SK-N-MC (cell line): ENCODE measurements at regions not wholly inside any gene's neighbourhood (a gene's known extent, or its start where the extent isn't known, plus 50 kb on each side); places are given as distances from the start of the nearest gene placed in this dataset.

Source experiments
- DNase-seq: peaks from one replicate; pipeline ENCODE4 v3.0.0-alpha.2; 2011; ENCODE audit warnings: low read depth, low spot score
- H3K27ac ChIP-seq: fragments of 200-600 bp; sonication (generic); 2 replicates; pipeline ENCODE4 v1.5.1; 2016; ENCODE audit warnings: mixed run types
- H3K36me3 ChIP-seq: fragments of 200-600 bp; sonication (generic); 2 replicates; pipeline ENCODE4 v1.6.1; 2017; ENCODE audit warnings: antibody characterized with exemption, low read length, mixed read lengths; ENCODE audit not compliant: insufficient read depth
- H3K4me3 ChIP-seq: fragments of 200-600 bp; sonication (generic); 2 replicates; pipeline ENCODE4 v1.5.1; 2016
- H3K9ac ChIP-seq: fragments of 200-600 bp; sonication (generic); 2 replicates; pipeline ENCODE4 v1.8.0; 2017; ENCODE audit warnings: mixed run types, mixed read lengths; ENCODE audit not compliant: insufficient read length
- H3K9me3 ChIP-seq: fragments of 200-600 bp; sonication (generic); 2 replicates; pipeline ENCODE4 v1.6.1; 2017; ENCODE audit warnings: low read depth, mild to moderate bottlenecking, antibody characterized with exemption, low read length, moderate library complexity, mixed read lengths
- EZH2 ChIP-seq: fragments of 200-600 bp; sonication (generic); IDR thresholded peaks from one replicate; pipeline ENCODE4 v1.6.1; 2017; ENCODE audit warnings: antibody characterized with exemption
- FOXP2 ChIP-seq: optimal IDR thresholded peaks from 2 replicates; pipeline ENCODE3; 2011; ENCODE audit warnings: mild to moderate bottlenecking, moderate library complexity; ENCODE audit not compliant: insufficient read depth; ENCODE audit errors: extremely low read length, control extremely low read depth
- POLR2AphosphoS5 ChIP-seq: IDR thresholded peaks from 2 replicates; pipeline ENCODE4 v1.6.1; 2012; ENCODE audit warnings: mild to moderate bottlenecking, low read depth, low read length, borderline replicate concordance

GRCh38 chr2:79294994-79295393 is 135.4 kb upstream of the REG3A start:
- Histone ChIP-seq H3K27ac (no peak overlapping the region), H3K9ac (no peak overlapping the region), H3K4me3 (no peak overlapping the region), H3K36me3 (no peaks in the 10 kb centered on the region), H3K9me3 (no peaks in the 10 kb centered on the region)
- no peak for DNase-seq
- TF ChIP-seq FOXP2 (no peak), POLR2AphosphoS5 (no peak), EZH2 (no peak)

DNA sequence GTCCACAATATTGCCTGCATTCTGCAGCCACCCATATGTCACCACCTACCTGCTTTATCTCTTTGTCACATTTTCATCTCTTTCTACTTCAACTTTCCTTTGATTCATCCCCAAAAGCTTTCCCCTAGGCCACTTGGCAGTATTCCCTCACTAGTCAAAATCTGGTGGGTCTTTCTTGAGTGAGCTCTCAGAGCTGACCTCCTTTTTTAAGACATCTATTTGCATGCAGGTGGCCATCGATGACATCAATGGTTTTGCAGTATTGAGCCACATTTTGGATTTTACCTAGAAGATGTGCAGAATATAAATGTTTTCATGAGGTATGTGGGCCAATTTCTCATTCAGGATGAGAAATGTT is 133.4 kb upstream of the REG3A start:
- no peak for DNase-seq
- TF ChIP-seq FOXP2 (no peak), EZH2 (no peak), POLR2AphosphoS5 (no peak)
- Histone ChIP-seq H3K4me3 (no peak overlapping the region), H3K9ac (no peak overlapping the region), H3K9me3 (no peaks in the 10 kb centered on the region), H3K27ac (no peak overlapping the region), H3K36me3 (no peaks in the 10 kb centered on the region)

DNA sequence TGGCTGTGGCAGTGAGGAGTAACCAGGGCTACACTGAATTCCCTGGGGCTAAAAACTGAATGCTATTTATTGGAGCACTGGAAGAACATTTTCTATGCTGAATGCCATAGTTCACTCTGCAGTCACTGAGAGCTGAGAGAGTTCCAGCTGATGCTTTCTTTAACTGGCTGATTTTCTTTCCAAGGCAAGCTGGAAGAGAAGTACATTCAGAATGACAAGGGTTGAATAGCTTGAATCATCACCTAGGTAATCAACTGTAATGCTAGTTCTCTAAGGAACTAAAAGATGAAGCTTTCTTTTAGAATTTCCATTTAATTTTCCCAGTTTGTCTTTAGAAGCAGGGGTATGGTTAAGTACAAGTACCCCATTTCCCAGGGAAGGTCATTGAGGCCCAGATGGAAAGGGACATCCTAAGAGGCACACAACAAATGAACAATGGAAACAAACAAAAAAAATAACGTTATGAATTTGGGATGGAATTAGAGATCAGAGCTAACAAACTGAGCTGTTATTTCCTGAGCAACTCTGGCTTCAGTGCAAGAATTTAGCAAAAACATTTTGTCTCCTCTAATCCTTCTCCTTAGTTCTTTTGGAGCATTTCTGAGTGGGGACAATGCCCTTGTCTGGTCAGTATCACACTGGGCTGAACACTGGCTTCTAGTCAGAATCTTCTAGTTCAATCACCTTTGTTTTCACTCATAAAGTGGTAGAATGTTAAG is 132.8 kb upstream of the REG3A start:
- H3K9ac ChIP-seq: no peak overlapping the region
- no peak for TF ChIP-seq POLR2AphosphoS5
- TF ChIP-seq FOXP2: no peak
- TF ChIP-seq EZH2: no peak
- no peaks in the 10 kb centered on the region for H3K36me3 ChIP-seq
- H3K4me3 ChIP-seq: no peak overlapping the region
- H3K27ac ChIP-seq: no peak overlapping the region
- DNase-seq: no peak
- no peaks in the 10 kb centered on the region for H3K9me3 ChIP-seq

GRCh38 chr2:79275863-79276262 is 116.3 kb upstream of the REG3A start:
- Histone ChIP-seq H3K9ac (no peak overlapping the region), H3K9me3 (no peaks in the 10 kb centered on the region), H3K4me3 (no peak overlapping the region), H3K27ac (no peak overlapping the region), H3K36me3 (no peaks in the 10 kb centered on the region)
- no peak for TF ChIP-seq FOXP2
- TF ChIP-seq EZH2: no peak
- TF ChIP-seq POLR2AphosphoS5: no peak
- no peak for DNase-seq

DNA sequence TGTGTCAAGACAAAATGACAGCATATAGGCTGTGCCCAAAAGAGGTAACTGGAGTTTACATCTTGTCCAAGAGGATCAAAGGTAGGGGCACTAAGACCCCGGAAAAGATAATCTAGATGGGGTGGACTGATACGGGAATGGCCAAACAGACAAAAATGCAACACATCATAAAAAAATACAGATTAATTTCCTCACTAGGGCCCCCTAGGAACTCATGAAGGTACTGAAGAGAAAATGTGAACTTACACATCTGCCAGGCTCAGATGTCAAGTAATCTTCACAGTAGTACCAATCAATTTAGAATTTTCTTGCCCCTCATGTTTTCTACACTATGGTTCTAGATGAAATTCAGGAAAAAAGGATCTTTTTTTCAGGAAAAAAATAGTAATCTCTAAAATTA is 115.6 kb upstream of the REG3A start:
- no peak for DNase-seq
- no peak overlapping the region for H3K27ac ChIP-seq
- H3K4me3 ChIP-seq: no peak overlapping the region
- H3K9me3 ChIP-seq: no peaks in the 10 kb centered on the region
- H3K36me3 ChIP-seq: no peaks in the 10 kb centered on the region
- H3K9ac ChIP-seq: no peak overlapping the region
- no peak for TF ChIP-seq POLR2AphosphoS5
- no peak for TF ChIP-seq FOXP2
- no peak for TF ChIP-seq EZH2

DNA sequence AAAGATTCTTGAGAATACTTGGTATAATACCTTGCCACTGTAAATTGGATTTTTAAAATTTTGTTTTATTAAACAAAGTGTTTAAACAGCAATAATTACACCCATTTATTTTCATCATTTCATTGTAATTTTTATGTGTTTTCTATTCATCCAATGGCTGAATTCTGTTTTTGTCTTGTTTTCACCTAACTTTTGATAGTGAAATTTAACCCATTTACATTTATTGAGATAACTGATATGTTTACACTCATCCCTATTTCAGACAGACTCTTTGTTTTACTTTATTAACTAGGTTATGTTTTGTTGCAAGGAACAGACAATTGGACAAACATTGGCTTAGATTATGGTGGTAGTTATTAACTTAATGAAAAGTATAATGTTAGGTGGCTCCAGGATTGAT is 113.1 kb upstream of the REG3A start:
- H3K36me3 ChIP-seq: no peaks in the 10 kb centered on the region
- H3K9ac ChIP-seq: no peak overlapping the region
- TF ChIP-seq FOXP2 (no peak), POLR2AphosphoS5 (no peak), EZH2 (no peak)
- no peak overlapping the region for H3K4me3 ChIP-seq
- no peaks in the 10 kb centered on the region for H3K9me3 ChIP-seq
- no peak for DNase-seq
- no peak overlapping the region for H3K27ac ChIP-seq

GRCh38 chr2:79271456-79271855 is 111.9 kb upstream of the REG3A start:
- Histone ChIP-seq H3K9ac (no peak overlapping the region), H3K27ac (no peak overlapping the region), H3K9me3 (no peaks in the 10 kb centered on the region), H3K36me3 (no peaks in the 10 kb centered on the region), H3K4me3 (no peak overlapping the region)
- DNase-seq: no peak
- no peak for TF ChIP-seq POLR2AphosphoS5
- TF ChIP-seq FOXP2: no peak
- TF ChIP-seq EZH2: no peak

- TF ChIP-seq POLR2AphosphoS5: no peak
- no peak for TF ChIP-seq FOXP2
- TF ChIP-seq EZH2: no peak
Measured at GRCh38 chr2:79260848-79261247, 101.3 kb upstream of the REG3A start.

GRCh38 chr2:79259959-79260358 is 100.4 kb upstream of the REG3A start:
- Histone ChIP-seq H3K9ac (no peak overlapping the region), H3K27ac (no peak overlapping the region), H3K4me3 (no peak overlapping the region), H3K9me3 (no peaks in the 10 kb centered on the region), H3K36me3 (no peaks in the 10 kb centered on the region)
- no peak for DNase-seq
- TF ChIP-seq EZH2: no peak
- no peak for TF ChIP-seq POLR2AphosphoS5
- TF ChIP-seq FOXP2: no peak

More at GRCh38 chr2:79260848-79261247, 101.3 kb upstream of the REG3A start:
- Histone ChIP-seq H3K9ac (no peak overlapping the region), H3K4me3 (no peak overlapping the region), H3K36me3 (no peaks in the 10 kb centered on the region), H3K27ac (no peak overlapping the region), H3K9me3 (no peaks in the 10 kb centered on the region)
- no peak for DNase-seq
